ENCODE measurements at regions not wholly inside any gene's neighbourhood (a gene's known extent, or its start where the extent isn't known, plus 50 kb on each side); places are given as distances from the start of the nearest gene placed in this dataset.

DNA sequence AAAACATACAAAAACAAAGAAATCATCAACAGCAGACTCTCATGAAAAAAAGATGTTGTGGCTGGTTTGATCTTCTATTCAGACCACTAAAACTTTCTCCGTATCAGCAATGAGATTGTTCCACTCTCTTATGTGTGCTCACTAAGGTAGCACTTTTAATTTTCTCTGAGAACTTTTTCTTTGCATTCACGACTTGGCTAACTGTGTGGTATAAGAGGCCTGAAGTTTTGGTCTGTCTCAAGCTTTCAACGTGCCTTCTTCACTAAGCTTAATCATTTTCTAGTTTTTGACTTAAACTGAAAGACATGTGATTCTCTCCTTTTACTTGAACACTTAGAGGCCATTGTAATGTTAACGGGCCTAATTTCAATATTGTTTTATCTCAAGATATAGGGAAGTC lies 1231.6 kb downstream of the SORCS3 start:
- TF ChIP-seq, protein P1, sequence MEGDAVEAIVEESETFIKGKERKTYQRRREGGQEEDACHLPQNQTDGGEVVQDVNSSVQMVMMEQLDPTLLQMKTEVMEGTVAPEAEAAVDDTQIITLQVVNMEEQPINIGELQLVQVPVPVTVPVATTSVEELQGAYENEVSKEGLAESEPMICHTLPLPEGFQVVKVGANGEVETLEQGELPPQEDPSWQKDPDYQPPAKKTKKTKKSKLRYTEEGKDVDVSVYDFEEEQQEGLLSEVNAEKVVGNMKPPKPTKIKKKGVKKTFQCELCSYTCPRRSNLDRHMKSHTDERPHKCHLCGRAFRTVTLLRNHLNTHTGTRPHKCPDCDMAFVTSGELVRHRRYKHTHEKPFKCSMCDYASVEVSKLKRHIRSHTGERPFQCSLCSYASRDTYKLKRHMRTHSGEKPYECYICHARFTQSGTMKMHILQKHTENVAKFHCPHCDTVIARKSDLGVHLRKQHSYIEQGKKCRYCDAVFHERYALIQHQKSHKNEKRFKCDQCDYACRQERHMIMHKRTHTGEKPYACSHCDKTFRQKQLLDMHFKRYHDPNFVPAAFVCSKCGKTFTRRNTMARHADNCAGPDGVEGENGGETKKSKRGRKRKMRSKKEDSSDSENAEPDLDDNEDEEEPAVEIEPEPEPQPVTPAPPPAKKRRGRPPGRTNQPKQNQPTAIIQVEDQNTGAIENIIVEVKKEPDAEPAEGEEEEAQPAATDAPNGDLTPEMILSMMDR (IDR thresholded peaks at IDR 0.05) = no peak
- TF ChIP-seq POLR2AphosphoS5 (IDR thresholded peaks at IDR 0.05; ENCODE audit: insufficient read depth in 1 of 2, low read depth in 1 of 2) (no peak), POLR2A (IDR thresholded peaks at IDR 0.05) (no peak)
